Prostate gland (tissue), 2 donors: ENCODE measurements at regions not wholly inside any gene's neighbourhood (a gene's known extent, or its start where the extent isn't known, plus 50 kb on each side); places are given as distances from the start of the nearest gene placed in this dataset.

ENCODE experiments used
- DNase-seq: peaks from one replicate; pipeline ENCODE4 v3.0.0-alpha.2; 2019; ENCODE audit warnings: low spot score
- H3K27ac ChIP-seq, 2 donors: fragments of 200-600 bp; sonication (generic); 2 replicates each; pipeline ENCODE4 v1.5.1; 2017 to 2019
- H3K27me3 ChIP-seq: fragments of 200-600 bp; sonication (generic); replicated peaks from 2 replicates; pipeline ENCODE4 v1.5.1; 2019; ENCODE audit not compliant: insufficient read depth
- H3K36me3 ChIP-seq, 2 donors: fragments of 200-600 bp; sonication (generic); 1 replicate in 1 of 2; 2 replicates in 1 of 2; pipeline versions ENCODE4 v1.5.1 to v1.8.1; 2017 to 2019
- H3K4me1 ChIP-seq: fragments of 200-600 bp; sonication (generic); replicated peaks from 2 replicates; pipeline ENCODE4 v1.5.1; 2019
- H3K4me3 ChIP-seq, 2 donors: fragments of 200-600 bp; sonication (generic); 2 replicates each; pipeline ENCODE4 v1.5.1; 2017 to 2019
- H3K9me3 ChIP-seq: fragments of 200-600 bp; sonication (generic); 2 replicates; pipeline ENCODE4 v1.5.1; 2017
- POLR2A ChIP-seq: fragments of 450-650 bp; IDR thresholded peaks from one replicate; pipeline ENCODE4 v1.6.1; 2016; ENCODE audit warnings: antibody characterized with exemption, mild to moderate bottlenecking
- POLR2AphosphoS5 ChIP-seq: sonication (generic); formaldehyde crosslinking; IDR thresholded peaks from one replicate; pipeline ENCODE4 v1.6.1; 2017; ENCODE audit warnings: antibody characterized with exemption
- WGBS: methylation state at CpG from one replicate; pipeline ENCODE4 v1.1.5; 2018; 5-methylcytosine and 5-hydroxymethylcytosine counted together
- intact Hi-C: fragments of 100-400 bp; cut with DNase I; formaldehyde crosslinking; loops from one replicate; pipeline ENCODE4 v1.14.2; 2022
- TF ChIP-seq, protein P1 (sequence below), 4 experiments: fragments of 200-600 bp in 2 of 4; fragments of 450-650 bp in 2 of 4; sonication (generic) in 2 of 4; IDR thresholded peaks; 1 replicate in 3 of 4; 2 replicates in 1 of 4; pipeline ENCODE4 v1.5.1; 2016 to 2019; ENCODE audit warnings: antibody characterized with exemption in 4 of 4, mild to moderate bottlenecking in 2 of 4, moderate library complexity in 2 of 4

DNA sequence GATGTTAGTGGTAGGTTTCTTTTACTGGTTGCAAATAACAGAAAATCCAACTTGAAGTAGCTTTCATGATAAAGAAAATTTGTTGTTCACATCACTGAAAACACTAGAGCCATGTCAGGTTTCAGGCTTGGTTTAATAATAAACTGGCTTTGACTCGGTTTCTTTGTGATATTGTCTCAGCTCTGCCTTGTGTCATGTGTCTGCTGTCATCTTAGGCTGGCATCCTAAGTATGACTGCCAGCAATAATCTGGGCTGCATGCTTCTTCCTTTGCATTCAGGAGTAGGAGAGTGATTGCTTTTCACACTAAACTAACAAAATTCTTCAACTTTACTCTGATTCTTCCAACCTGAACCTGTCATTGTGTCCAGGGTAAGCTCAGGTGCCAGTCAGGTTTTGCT, 474.0 kb upstream of the B3GALT2 start:
- intact Hi-C loops = no loop called here
- no peak for TF ChIP-seq POLR2A
- TF ChIP-seq, protein P1, sequence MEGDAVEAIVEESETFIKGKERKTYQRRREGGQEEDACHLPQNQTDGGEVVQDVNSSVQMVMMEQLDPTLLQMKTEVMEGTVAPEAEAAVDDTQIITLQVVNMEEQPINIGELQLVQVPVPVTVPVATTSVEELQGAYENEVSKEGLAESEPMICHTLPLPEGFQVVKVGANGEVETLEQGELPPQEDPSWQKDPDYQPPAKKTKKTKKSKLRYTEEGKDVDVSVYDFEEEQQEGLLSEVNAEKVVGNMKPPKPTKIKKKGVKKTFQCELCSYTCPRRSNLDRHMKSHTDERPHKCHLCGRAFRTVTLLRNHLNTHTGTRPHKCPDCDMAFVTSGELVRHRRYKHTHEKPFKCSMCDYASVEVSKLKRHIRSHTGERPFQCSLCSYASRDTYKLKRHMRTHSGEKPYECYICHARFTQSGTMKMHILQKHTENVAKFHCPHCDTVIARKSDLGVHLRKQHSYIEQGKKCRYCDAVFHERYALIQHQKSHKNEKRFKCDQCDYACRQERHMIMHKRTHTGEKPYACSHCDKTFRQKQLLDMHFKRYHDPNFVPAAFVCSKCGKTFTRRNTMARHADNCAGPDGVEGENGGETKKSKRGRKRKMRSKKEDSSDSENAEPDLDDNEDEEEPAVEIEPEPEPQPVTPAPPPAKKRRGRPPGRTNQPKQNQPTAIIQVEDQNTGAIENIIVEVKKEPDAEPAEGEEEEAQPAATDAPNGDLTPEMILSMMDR (IDR thresholded peaks at IDR 0.05) = no peak
- no peak for TF ChIP-seq POLR2AphosphoS5
- H3K9me3 ChIP-seq = no peaks in the 10 kb centered on the region
- H3K4me1 ChIP-seq = no peaks in the 10 kb centered on the region
- DNase-seq = no peak
- H3K27me3 ChIP-seq = no peaks in the 10 kb centered on the region
- 78% methylated on average over 1 of the region's 1 CpG for WGBS
- H3K4me3 ChIP-seq = no peak overlapping the region
- no peaks in the 10 kb centered on the region for H3K36me3 ChIP-seq
- H3K27ac ChIP-seq = no peak overlapping the region

DNA sequence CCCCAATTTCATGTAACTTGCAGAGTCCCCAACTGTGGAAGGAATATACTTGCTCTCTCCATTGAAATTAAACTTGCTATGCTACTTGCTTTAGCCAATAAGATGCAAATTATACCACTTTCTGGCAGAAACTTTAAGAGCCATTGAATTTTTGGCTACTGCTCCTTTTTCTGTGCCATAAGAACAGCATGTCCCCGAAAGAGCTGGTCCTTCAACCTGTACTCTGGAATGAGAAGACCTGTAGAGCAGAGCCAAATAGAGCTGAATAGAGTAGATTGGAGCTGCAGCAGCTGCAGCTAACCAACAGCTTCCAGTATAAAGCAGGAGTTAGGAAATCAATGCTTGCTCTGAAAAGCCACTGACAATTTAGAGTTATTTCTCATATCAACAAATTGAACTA, 472.3 kb upstream of the B3GALT2 start:
- no peak for DNase-seq

DNA sequence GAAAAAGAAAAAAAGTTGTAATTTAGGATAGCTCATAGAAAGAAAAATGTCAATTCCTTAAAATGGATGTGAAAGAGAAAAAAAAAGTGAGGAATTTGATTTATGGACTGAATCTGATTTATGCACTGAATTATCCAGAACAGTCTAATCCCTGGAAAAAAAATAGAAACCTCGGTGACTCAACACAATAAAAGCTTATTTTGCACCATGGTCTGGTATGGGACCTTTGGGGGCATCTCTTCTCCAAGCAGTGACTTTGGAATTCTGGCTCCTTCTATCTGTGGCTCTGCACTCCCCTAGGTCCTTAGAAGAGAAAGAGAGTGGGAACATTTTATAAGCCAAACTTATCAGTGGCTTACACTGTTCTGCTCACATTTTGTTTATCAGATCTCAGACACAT, 471.7 kb upstream of the B3GALT2 start:
- H3K36me3 ChIP-seq = no peaks in the 10 kb centered on the region
- H3K27me3 ChIP-seq = no peaks in the 10 kb centered on the region
- no peaks in the 10 kb centered on the region for H3K4me1 ChIP-seq
- no peak overlapping the region for H3K27ac ChIP-seq
- no peak for DNase-seq
- no peak overlapping the region for H3K4me3 ChIP-seq
- intact Hi-C loops = no loop called here
- WGBS = 64% methylated on average over 1 of the region's 1 CpG
- H3K9me3 ChIP-seq = no peaks in the 10 kb centered on the region
- TF ChIP-seq, protein P1 (IDR thresholded peaks at IDR 0.05) = no peak
- TF ChIP-seq POLR2AphosphoS5 = no peak
- TF ChIP-seq POLR2A = no peak

More for the DNA sequence above, 472.3 kb upstream of the B3GALT2 start:
- intact Hi-C loops = no loop called here
- 17% methylated on average over 1 of the region's 1 CpG for WGBS
- TF ChIP-seq POLR2AphosphoS5 = no peak
- no peak for TF ChIP-seq POLR2A
- TF ChIP-seq, protein P1 (IDR thresholded peaks at IDR 0.05) = no peak
- no peaks in the 10 kb centered on the region for H3K9me3 ChIP-seq
- H3K27ac ChIP-seq = no peak overlapping the region
- no peaks in the 10 kb centered on the region for H3K27me3 ChIP-seq
- H3K4me1 ChIP-seq = no peaks in the 10 kb centered on the region
- no peaks in the 10 kb centered on the region for H3K36me3 ChIP-seq
- H3K4me3 ChIP-seq = no peak overlapping the region

DNA sequence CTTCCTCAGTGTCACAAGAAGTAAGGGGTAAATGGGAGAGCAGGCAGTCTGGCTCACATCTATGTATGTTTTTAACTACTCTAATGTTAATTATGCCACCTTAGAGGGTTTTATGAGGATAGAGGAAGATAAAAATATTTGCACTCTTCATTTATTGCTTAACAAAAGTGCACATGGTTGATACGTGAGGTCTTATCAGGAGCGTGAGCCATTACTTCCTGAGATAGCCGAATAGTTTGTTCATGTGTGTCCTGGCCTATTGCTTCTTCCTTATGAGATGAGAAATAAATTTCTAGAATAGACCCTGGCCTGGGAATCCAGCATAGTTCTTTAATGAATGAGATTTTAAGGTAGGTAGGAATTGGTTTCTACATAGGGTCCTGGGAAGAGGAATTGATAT, 471.1 kb upstream of the B3GALT2 start:
- TF ChIP-seq POLR2A = no peak
- no peak for TF ChIP-seq POLR2AphosphoS5
- TF ChIP-seq, protein P1 (IDR thresholded peaks at IDR 0.05) = no peak
- H3K27ac ChIP-seq = no peak overlapping the region
- H3K36me3 ChIP-seq = no peaks in the 10 kb centered on the region
- H3K4me3 ChIP-seq = no peak overlapping the region
- 79% methylated on average over 3 of the region's 3 CpGs for WGBS
- intact Hi-C loops = no loop called here
- H3K9me3 ChIP-seq = no peaks in the 10 kb centered on the region
- no peaks in the 10 kb centered on the region for H3K27me3 ChIP-seq
- no peaks in the 10 kb centered on the region for H3K4me1 ChIP-seq
- DNase-seq = no peak

DNA sequence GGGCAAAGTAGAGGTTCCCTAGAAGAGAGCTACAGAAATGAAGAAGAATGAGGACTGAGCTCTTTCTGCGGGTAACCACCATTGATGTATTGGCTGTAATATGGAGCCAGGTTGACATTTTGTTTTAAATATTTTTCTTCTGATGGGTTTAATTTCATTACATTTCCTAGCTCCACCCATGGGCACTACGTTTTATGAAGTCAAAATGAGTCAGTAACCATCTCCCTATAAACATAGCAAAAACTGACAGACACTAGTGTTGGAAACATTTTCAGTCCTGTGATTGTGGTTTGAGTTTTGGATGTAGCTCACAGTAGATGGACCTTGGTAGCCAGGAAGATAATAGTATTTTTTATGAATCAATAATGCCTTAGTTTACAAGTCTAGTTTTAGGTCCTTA, 470.4 kb upstream of the B3GALT2 start:
- WGBS = 70% methylated on average over 2 of the region's 2 CpGs

More for the DNA sequence above, 470.4 kb upstream of the B3GALT2 start:
- no peak overlapping the region for H3K4me3 ChIP-seq
- TF ChIP-seq POLR2A = no peak
- H3K4me1 ChIP-seq = no peaks in the 10 kb centered on the region
- H3K27ac ChIP-seq = no peak overlapping the region
- no peaks in the 10 kb centered on the region for H3K27me3 ChIP-seq
- no peaks in the 10 kb centered on the region for H3K9me3 ChIP-seq
- H3K36me3 ChIP-seq = no peaks in the 10 kb centered on the region
- intact Hi-C loops = no loop called here
- DNase-seq = no peak
